Muscle of leg (tissue), 3 donors: ENCODE measurements at regions not wholly inside any gene's neighbourhood (a gene's known extent, or its start where the extent isn't known, plus 50 kb on each side); places are given as distances from the start of the nearest gene placed in this dataset.

Experiments
- DNase-seq: peaks from one replicate; pipeline ENCODE4 v3.0.0; 2013
- H3K27ac ChIP-seq: one replicate; pipeline ENCODE4 v1.5.1; 2013; ENCODE audit warnings: mild to moderate bottlenecking, low read length, control low read depth
- H3K27me3 ChIP-seq: one replicate; pipeline ENCODE4 v1.6.1; 2013; ENCODE audit warnings: low read length; ENCODE audit not compliant: control insufficient read depth, insufficient read depth
- H3K36me3 ChIP-seq: one replicate; pipeline ENCODE4 v1.6.1; 2013; ENCODE audit warnings: low read length; ENCODE audit not compliant: control insufficient read depth, insufficient read depth
- H3K4me1 ChIP-seq: one replicate; pipeline ENCODE4 v1.6.1; 2013; ENCODE audit warnings: low read length; ENCODE audit not compliant: control insufficient read depth, insufficient read depth
- H3K4me3 ChIP-seq: one replicate; pipeline ENCODE4 v1.5.1; 2013; ENCODE audit warnings: low read length, control low read depth
- H3K9me3 ChIP-seq: replicated peaks from 2 replicates; pipeline ENCODE4 v1.6.1; 2013; ENCODE audit warnings: low read depth, low read length; ENCODE audit not compliant: control insufficient read depth
- WGBS: methylation state at CpG from one replicate; pipeline ENCODE4 v1.1.5; 2013; ENCODE audit warnings: missing lambda C conversion rate; ENCODE audit not compliant: insufficient coverage; 5-methylcytosine and 5-hydroxymethylcytosine counted together

DNA sequence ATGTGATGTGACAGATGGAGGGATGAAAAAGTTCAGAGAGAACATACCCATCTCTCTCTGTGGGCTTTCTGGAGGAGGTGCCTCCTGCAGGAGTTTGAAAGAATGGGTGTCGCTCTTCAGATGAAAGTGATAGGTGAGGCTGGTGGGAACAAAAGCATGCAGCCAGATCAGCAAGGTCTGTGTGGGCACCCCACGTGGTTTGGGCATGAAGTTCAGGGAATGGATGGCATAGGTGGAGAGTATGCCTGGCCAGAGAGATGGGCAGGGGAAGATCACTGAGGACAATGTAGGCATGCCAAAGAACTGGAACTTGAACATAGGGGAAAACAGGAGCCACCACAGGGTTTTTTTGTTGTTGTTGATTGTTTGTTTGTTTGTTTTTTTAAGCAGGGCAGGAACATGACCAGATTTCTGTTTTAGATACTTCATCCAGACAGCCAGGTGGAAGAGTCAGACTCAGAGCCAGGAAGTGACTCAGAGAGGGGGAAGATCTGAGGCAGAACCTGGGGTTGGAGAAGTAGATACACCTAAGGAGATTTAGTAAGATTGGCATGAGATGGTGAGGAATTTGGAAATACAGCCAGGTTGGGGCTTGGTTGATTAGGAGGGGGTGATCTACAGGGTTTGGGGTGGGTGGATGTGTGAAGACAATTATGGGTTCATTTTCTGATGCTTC lies 64.8 kb upstream of the CLSTN2 start:
- no peaks in the 10 kb centered on the region for H3K4me1 ChIP-seq
- H3K27me3 ChIP-seq = no peaks in the 10 kb centered on the region
- no peaks in the 10 kb centered on the region for H3K36me3 ChIP-seq
- no peak for DNase-seq
- no peak overlapping the region for H3K27ac ChIP-seq
- H3K9me3 ChIP-seq = no peaks in the 10 kb centered on the region
- no peak overlapping the region for H3K4me3 ChIP-seq
- WGBS = 63% methylated on average over 2 of the region's 2 CpGs

DNA sequence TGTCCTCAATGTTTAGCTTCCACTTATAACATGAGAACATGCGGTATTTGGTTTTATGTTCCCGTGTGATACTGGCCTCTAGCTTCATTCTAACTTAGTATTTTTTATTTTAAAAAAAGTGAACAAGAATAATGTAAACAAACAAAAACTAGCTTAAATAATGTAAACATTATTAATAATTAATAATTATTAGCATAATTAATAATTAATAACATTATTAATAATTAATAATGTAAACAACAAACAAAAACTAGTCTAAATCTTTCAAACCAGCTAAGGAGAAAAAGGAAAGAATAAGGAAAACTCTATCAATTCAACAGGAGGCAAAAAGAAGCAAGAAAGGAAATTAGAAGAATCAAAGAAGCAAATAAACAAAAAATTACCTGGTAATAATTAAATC lies 66.2 kb upstream of the CLSTN2 start:
- no peak for DNase-seq
- no peaks in the 10 kb centered on the region for H3K4me1 ChIP-seq
- H3K9me3 ChIP-seq = no peaks in the 10 kb centered on the region
- no peaks in the 10 kb centered on the region for H3K27me3 ChIP-seq
- H3K4me3 ChIP-seq = no peak overlapping the region
- H3K36me3 ChIP-seq = no peaks in the 10 kb centered on the region
- no peak overlapping the region for H3K27ac ChIP-seq
- no CpG with 5 or more reads among the region's 2 CpGs for WGBS

DNA sequence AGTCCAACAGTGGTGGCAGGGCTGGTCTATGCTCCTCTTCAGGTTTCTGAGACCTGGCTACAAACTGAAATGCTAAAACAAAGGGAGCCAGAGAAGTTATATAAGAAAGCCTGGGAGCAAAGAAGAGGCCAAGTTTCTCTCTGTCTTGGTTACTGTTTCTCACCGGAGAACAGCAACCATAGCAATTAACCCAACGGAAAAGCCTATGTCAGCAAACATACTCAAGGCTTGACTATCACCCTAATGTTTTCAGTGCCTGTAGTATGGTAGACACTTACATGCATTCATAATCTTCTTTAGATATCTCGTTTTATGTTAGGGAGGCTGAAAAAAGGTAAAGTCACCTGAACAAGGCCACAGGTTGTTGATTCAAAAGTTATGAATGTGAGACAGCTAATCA lies 86.3 kb upstream of the CLSTN2 start:
- H3K4me1 ChIP-seq = no peaks in the 10 kb centered on the region
- no peaks in the 10 kb centered on the region for H3K27me3 ChIP-seq
- no CpG with 5 or more reads among the region's 3 CpGs for WGBS
- H3K9me3 ChIP-seq = no peaks in the 10 kb centered on the region
- no peak overlapping the region for H3K4me3 ChIP-seq
- H3K27ac ChIP-seq = no peak overlapping the region
- no peak for DNase-seq
- no peaks in the 10 kb centered on the region for H3K36me3 ChIP-seq

DNA sequence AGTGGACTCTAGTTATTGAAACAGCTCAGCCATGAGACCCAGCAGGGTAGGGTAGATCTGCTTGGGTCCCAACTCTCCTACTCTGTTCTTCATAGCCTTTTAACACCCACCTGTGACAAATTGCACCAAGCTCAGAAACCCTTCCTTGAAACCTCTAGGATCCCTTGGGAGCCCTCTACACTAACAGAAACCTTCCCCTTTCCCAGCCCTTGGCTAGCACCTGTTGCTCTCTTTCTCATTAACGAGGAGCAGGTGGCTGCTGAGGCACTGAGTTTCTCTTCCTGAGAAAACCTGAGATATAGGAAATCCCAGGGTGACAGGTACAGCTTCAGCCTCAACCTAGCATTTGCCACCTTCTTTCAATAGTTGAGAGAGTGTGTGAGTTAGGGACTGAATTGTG lies 88.3 kb upstream of the CLSTN2 start:
- no peak for DNase-seq
- H3K9me3 ChIP-seq = no peaks in the 10 kb centered on the region
- no peaks in the 10 kb centered on the region for H3K4me1 ChIP-seq
- no peak overlapping the region for H3K4me3 ChIP-seq
- no peaks in the 10 kb centered on the region for H3K36me3 ChIP-seq
- WGBS = no CpG with 5 or more reads among the region's 1 CpG
- H3K27ac ChIP-seq = no peak overlapping the region
- no peaks in the 10 kb centered on the region for H3K27me3 ChIP-seq

DNA sequence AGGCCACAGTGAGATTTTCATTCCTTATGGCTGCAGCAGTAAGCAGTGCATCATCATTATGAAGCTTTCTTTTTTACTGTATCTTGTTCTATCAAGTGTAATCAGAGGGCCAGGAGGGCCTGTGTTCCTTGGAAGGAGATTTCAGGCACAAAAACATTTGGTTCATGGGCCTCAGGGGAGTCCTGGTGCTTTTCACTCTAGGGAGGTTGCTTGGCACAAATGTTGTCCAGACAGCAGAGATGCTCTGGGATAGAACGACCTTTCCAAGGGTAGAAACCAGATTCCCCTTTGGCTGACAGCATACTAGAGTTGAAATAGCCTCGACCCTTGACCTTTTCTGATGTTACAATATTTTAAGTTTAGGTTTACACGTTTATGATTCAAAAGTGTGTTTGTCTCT lies 95.3 kb upstream of the CLSTN2 start:
- Histone ChIP-seq H3K4me3 (no peak overlapping the region), H3K27ac (no peak overlapping the region), H3K9me3 (no peaks in the 10 kb centered on the region), H3K27me3 (no peaks in the 10 kb centered on the region), H3K36me3 (no peaks in the 10 kb centered on the region), H3K4me1 (peaks cover 8% of the 10 kb centered on the region)
- no peak for DNase-seq
- WGBS = 33% methylated on average over 1 of the region's 3 CpGs

DNA sequence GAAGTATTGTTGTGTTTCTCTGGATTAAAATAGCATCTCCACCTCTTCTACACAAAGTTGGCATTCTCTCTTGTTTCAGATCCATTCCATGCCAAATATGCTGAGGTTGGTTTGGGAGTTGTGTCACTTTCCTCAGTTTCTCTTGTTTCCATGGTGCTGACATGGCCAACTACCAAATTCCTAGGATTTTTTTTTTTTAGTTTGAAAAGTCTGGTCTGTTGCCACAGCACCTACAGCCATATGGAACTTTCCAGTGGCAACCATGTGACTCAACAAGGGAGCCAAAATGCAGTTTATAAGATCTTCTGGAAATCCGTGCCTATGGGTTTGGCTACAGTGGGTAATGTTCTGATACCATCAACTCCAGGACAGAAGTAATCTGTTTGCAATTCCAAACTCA lies 96.0 kb upstream of the CLSTN2 start:
- WGBS = no CpG with 5 or more reads among the region's 1 CpG
- no peaks in the 10 kb centered on the region for H3K9me3 ChIP-seq

DNA sequence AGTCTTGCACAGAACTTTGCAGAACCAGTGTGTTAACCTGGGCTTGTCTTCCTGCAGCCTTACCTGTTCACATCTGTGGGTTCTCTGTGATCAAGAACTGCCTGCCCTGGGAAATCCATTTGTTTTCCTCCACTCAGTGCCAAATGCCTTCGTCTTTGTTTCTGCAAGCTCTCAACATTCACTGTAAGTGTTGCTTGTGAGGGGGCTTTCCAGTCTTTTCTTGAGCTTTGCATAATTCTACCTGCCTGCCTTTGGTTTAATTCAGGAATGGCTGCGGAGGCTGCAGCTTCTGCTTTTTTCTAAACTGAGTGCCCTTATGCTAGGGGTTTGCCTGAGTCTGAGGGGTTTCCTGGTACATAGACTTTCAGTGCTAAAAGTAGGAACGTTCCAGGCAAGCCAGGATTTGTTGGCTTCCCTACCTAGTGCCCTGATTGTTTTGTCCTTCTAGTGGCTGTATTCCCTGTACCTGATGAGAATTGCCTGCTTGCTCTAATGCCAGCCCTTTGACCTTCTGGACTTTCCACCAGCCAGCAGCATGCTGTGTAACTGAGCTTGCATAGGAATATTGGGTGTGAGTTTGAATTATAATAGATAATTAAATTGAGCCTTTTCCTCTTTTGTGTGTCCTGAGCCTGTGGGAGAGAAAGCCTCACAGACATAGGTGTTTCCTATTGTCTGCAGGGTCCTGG lies 96.6 kb upstream of the CLSTN2 start:
- no peak overlapping the region for H3K4me3 ChIP-seq
- DNase-seq = no peak
- WGBS = 18% methylated on average over 1 of the region's 3 CpGs
- no peaks in the 10 kb centered on the region for H3K27me3 ChIP-seq
- H3K27ac ChIP-seq = no peak overlapping the region
- no peaks in the 10 kb centered on the region for H3K36me3 ChIP-seq
- no peaks in the 10 kb centered on the region for H3K9me3 ChIP-seq
- peaks cover 8% of the 10 kb centered on the region for H3K4me1 ChIP-seq

More for the DNA sequence above, 96.0 kb upstream of the CLSTN2 start:
- H3K36me3 ChIP-seq = no peaks in the 10 kb centered on the region
- H3K27ac ChIP-seq = no peak overlapping the region
- no peaks in the 10 kb centered on the region for H3K27me3 ChIP-seq
- H3K4me1 ChIP-seq = peaks cover 8% of the 10 kb centered on the region
- H3K4me3 ChIP-seq = no peak overlapping the region
- DNase-seq = no peak

DNA sequence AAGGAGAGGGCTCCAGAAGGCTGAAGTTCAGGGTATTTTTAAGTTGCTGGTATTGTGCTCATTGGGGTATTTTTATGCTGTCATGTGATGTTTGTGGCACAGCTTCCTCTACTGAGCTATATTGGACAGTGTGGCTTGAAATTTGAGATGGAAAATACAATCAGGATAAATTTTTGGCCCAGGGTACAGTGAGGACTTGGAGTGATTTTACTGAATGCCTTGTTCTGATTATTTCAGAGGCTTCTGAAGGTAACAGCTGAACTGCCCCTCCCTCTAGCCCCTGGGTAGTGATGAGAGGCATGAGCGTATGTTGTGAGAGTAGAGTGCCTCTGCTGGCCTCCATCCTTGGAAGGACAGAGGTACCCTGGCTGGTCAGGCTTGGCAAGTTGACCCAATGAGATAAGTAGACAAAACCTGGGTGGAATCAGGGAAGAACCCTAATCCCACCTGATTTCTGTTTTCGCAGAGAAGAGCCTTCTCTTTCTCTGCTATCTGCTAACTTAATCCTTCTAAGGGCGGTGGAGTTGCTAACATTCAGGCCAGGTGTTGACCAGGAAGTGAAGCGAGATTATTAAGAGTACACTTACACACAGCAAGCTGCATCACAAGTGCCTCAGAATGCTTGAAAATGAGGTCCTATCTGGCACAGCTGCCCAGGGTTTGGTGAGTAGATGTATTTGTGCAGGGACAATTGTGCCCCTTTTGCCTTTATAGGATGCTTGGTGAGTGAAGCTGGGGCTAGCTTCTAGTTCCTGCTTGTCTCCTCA lies 98.1 kb upstream of the CLSTN2 start:
- H3K9me3 ChIP-seq = no peaks in the 10 kb centered on the region
- no peaks in the 10 kb centered on the region for H3K36me3 ChIP-seq
- peaks cover 8% of the 10 kb centered on the region for H3K4me1 ChIP-seq
- 80% methylated on average over 1 of the region's 4 CpGs for WGBS
- no peaks in the 10 kb centered on the region for H3K27me3 ChIP-seq
- no peak overlapping the region for H3K4me3 ChIP-seq
- peak overlapping the region; percentile 20 for H3K27ac ChIP-seq
- peak; percentile 34 for DNase-seq

DNA sequence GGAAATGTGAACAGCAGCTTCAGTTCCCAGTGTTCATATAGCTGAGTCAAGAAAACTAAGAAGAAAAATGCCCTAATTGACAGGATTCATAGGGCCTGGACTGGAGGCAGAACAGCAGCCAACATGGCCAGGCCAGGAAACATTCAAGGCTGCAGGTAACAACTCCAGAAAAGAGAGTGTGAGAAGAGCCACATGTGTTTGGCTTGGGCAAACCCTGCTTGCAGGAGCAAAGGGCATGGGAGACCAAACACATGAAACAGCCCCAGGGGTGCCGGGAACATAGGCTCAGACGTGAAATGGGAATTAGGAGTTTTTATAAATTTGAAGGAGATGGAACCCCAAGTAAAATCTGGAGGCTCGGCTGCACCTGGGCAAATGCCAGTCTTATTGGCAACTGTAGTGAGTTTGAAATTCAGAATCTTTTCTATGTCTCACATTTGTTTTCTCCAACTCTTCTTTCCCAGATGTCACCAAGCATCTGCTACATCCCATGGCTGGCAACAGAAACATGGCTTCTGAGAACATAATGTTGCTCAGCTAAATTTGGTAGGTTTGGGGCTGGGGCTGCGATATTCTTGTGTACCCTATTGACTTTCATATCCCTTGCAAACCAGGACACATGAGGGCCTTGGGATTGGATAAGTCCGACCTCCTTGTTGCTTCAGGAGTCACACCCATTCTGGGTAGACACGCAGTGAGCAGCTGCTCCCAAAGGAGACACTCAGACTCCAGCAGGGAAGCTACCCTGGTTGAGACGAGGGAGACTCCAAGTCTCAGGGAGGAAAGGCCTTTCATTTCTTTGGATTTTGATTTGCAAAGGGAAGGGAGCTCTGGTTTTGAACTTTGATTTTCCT lies 98.9 kb upstream of the CLSTN2 start:
- no peaks in the 10 kb centered on the region for H3K36me3 ChIP-seq
- DNase-seq = peak; percentile 24
- H3K27me3 ChIP-seq = no peaks in the 10 kb centered on the region
- H3K9me3 ChIP-seq = no peaks in the 10 kb centered on the region
- no peak overlapping the region for H3K4me3 ChIP-seq
- H3K27ac ChIP-seq = peak overlapping the region; percentile 20
- 55% methylated on average over 5 of the region's 7 CpGs for WGBS
- peaks cover 8% of the 10 kb centered on the region for H3K4me1 ChIP-seq

DNA sequence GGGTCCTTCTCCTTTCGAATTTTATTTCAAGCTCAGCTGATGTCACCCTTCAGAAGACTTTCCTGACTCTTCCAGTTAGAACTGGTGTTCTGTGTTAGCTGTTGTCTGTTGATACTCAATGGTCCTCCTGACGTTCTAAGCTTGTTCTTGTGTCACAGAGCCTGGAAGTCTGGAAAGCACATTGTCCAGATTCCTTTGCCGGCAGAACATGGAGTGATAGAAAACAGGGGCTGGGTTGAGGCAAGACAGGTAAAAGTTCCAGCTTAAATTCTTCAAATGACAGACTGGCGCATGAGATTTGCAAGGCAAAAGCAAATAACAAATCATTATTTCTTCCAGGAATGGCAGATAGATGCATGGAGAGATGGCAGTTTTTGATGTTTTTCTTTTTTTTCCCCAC lies 102.0 kb upstream of the CLSTN2 start:
- peaks cover 8% of the 10 kb centered on the region for H3K4me1 ChIP-seq
- no peaks in the 10 kb centered on the region for H3K9me3 ChIP-seq
- H3K36me3 ChIP-seq = no peaks in the 10 kb centered on the region
- no peak overlapping the region for H3K27ac ChIP-seq
- no peak overlapping the region for H3K4me3 ChIP-seq
- no peak for DNase-seq
- 0% methylated on average over 1 of the region's 4 CpGs for WGBS
- H3K27me3 ChIP-seq = no peaks in the 10 kb centered on the region
